Duodenal mucosa (tissue), 2 donors: ENCODE measurements at regions not wholly inside any gene's neighbourhood (a gene's known extent, or its start where the extent isn't known, plus 50 kb on each side); places are given as distances from the start of the nearest gene placed in this dataset.

Experiments used
- H3K27ac ChIP-seq: one replicate; pipeline ENCODE4 v1.7.0; 2013; ENCODE audit warnings: low read depth, low read length
- H3K27me3 ChIP-seq, 2 donors: one replicate each; pipeline ENCODE4 v1.7.0; 2013; ENCODE audit warnings: low read length in 2 of 2, control low read depth in 1 of 2; ENCODE audit not compliant: insufficient read depth in 2 of 2, control insufficient read depth in 1 of 2
- H3K36me3 ChIP-seq, 2 donors: one replicate each; pipeline ENCODE4 v1.7.0; 2013; ENCODE audit warnings: low read length in 2 of 2, control low read depth in 1 of 2; ENCODE audit not compliant: insufficient read depth in 2 of 2, control insufficient read depth in 1 of 2
- H3K4me1 ChIP-seq, 2 donors: one replicate each; pipeline ENCODE4 v1.7.0; 2013; ENCODE audit warnings: low read length in 2 of 2, control low read depth in 1 of 2; ENCODE audit not compliant: insufficient read depth in 2 of 2, control insufficient read depth in 1 of 2
- H3K4me3 ChIP-seq, 2 donors: one replicate each; pipeline ENCODE4 v1.7.0; 2013; ENCODE audit warnings: low read length in 2 of 2, low read depth in 1 of 2
- H3K9ac ChIP-seq, 2 donors: one replicate each; pipeline ENCODE4 v1.7.0; 2013; ENCODE audit warnings: low read length in 2 of 2, low read depth in 1 of 2
- H3K9me3 ChIP-seq, 2 donors: one replicate each; pipeline ENCODE4 v1.7.0; 2013; ENCODE audit warnings: low read length in 2 of 2, control low read depth in 1 of 2; ENCODE audit not compliant: control insufficient read depth in 1 of 2

DNA sequence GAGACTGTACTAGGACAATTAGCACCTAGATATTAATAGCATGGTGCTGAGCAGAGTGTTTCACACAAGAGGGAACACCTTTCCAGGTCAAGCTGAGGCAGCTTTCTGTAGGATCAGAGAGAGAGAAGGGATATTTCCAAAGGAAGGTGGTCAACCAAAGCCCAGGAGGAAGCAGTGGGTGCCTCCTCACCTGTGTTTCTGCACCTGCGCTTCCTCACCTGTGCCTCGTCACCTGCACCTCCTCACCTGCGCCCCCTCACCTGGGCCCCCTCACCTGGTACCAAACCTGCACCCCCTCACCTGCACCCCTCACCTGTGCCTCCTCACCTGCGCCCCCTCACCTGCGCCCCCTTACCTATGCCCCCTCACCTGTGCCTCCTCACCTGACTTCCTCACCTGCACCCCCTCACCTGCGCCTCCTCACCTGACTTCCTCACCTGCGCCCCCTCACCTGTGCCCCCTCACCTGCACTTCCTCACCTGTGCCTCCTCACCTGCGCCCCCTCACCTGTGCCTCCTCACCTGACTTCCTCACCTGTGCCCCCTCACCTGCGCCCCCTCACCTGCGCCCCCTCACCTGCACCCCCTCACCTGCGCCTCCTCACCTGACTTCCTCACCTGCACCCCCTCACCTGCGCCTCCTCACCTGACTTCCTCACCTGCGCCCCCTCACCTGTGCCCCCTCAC lies 67.9 kb downstream of the TTLL2 start:
- Histone ChIP-seq H3K4me1 (peaks cover 2 to 3% of the 10 kb centered on the region in 2 donors), H3K9ac (no peak overlapping the region), H3K9me3 (no peaks in the 10 kb centered on the region), H3K36me3 (no peaks in the 10 kb centered on the region), H3K4me3 (no peak overlapping the region), H3K27me3 (no peaks in the 10 kb centered on the region), H3K27ac (no peak overlapping the region)

- Histone ChIP-seq H3K9ac (no peak overlapping the region), H3K36me3 (no peaks in the 10 kb centered on the region), H3K9me3 (no peaks in the 10 kb centered on the region), H3K4me1 (peaks cover 8 to 10% of the 10 kb centered on the region in 2 donors), H3K27ac (no peak overlapping the region), H3K4me3 (no peak overlapping the region), H3K27me3 (no peaks in the 10 kb centered on the region)
These were observed 68.8 kb downstream of the TTLL2 start for GRCh38 chr6:167393731-167394130.

DNA sequence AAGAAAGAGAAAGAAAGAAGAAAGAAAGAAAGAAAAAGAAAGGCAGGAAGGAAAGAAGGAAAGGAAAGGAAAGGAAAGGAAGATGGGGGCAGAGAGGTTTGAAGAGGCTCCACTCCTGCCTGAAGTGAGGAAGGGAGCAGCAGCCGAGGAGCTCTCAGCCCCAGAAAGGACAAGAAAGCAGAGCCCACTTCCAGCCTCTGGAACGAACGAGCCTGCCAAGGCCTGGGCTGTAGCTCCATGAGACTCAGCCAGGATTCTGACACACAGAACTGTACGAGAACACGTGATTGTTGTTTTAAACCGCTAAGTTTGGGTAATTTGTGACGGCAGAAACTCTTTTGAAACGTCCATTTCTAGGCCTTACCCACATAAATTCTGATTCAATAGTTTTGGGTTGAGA lies 69.5 kb downstream of the TTLL2 start:
- H3K4me1 ChIP-seq: peaks cover 8 to 10% of the 10 kb centered on the region in 2 donors

GRCh38 chr6:167394820-167395219 lies 69.9 kb downstream of the TTLL2 start:
- Histone ChIP-seq H3K9ac (no peak overlapping the region), H3K4me1 (peaks cover 8 to 10% of the 10 kb centered on the region in 2 donors), H3K27me3 (no peaks in the 10 kb centered on the region), H3K4me3 (no peak overlapping the region), H3K36me3 (no peaks in the 10 kb centered on the region), H3K27ac (no peak overlapping the region), H3K9me3 (no peaks in the 10 kb centered on the region)

More for the DNA sequence above, 69.5 kb downstream of the TTLL2 start:
- H3K9me3 ChIP-seq: no peaks in the 10 kb centered on the region
- H3K9ac ChIP-seq: no peak overlapping the region
- no peak overlapping the region for H3K4me3 ChIP-seq
- no peak overlapping the region for H3K27ac ChIP-seq
- no peaks in the 10 kb centered on the region for H3K27me3 ChIP-seq
- no peaks in the 10 kb centered on the region for H3K36me3 ChIP-seq

DNA sequence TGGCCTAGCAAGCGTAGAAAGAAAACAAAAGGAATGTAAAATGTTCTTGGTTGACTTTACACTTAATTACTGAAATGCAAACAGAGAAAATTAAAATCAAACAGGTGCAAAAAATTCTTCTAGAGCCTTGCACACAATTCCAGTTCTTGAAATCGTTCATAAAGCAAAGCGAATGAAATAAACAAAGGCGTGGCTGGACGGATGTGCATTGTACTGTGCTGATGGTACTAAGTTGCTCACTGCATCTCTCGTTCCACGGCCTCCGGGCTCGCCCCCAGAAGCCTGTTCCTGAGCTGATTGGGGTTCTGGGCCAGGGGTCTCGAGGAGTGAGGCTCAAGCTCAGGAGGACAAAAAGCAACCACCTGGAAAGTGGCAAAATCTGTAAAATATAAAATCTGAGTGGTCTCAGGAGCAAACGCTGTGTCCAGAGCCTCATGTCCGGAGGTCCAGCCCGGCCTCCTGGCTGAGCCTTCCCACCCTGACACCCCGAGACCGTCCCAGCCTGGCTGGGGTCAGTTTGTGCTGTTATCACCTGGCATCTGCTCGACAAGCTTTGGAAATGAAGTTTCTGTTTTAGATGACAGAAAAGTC lies 71.3 kb downstream of the TTLL2 start:
- Histone ChIP-seq H3K36me3 (no peaks in the 10 kb centered on the region), H3K4me1 (peaks cover 9 to 10% of the 10 kb centered on the region in 2 donors), H3K9me3 (no peaks in the 10 kb centered on the region), H3K4me3 (no peak overlapping the region), H3K27me3 (no peaks in the 10 kb centered on the region), H3K27ac (no peak overlapping the region), H3K9ac (no peak overlapping the region)

- Histone ChIP-seq H3K9me3 (no peaks in the 10 kb centered on the region), H3K36me3 (no peaks in the 10 kb centered on the region), H3K4me1 (peaks cover 10 to 12% of the 10 kb centered on the region in 2 donors), H3K9ac (no peak overlapping the region), H3K27me3 (no peaks in the 10 kb centered on the region), H3K27ac (no peak overlapping the region), H3K4me3 (no peak overlapping the region)
These were observed 72.0 kb downstream of the TTLL2 start for GRCh38 chr6:167396659-167397490.

DNA sequence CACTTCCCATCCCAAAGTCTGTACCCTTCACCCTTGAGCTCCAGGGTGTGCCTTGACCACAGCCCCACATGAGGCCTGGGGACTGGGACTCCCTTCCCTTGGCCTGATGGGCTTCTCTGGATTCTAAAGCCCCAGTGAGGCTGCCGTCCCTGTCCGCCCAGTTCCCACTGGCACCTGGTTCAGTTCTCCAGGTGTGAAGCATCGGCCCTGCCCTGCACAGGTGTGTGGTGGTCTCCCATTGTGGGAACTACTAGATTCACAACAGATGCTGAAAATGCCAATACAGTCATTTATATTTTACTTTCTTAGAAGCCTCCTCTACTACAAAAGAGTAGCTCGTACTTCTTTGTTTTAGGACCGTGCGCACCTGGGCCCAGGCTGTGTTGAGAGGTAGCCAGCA lies 72.8 kb downstream of the TTLL2 start:
- no peak overlapping the region for H3K4me3 ChIP-seq

GRCh38 chr6:167398214-167399050 lies 73.5 kb downstream of the TTLL2 start:
- H3K27me3 ChIP-seq: no peaks in the 10 kb centered on the region
- no peaks in the 10 kb centered on the region for H3K9me3 ChIP-seq
- peaks cover 10 to 12% of the 10 kb centered on the region in 2 donors for H3K4me1 ChIP-seq
- H3K27ac ChIP-seq: no peak overlapping the region
- no peaks in the 10 kb centered on the region for H3K36me3 ChIP-seq
- no peak overlapping the region for H3K4me3 ChIP-seq
- H3K9ac ChIP-seq: no peak overlapping the region

More for the DNA sequence above, 72.8 kb downstream of the TTLL2 start:
- Histone ChIP-seq H3K27ac (no peak overlapping the region), H3K36me3 (no peaks in the 10 kb centered on the region), H3K4me1 (peaks cover 10 to 12% of the 10 kb centered on the region in 2 donors), H3K9ac (no peak overlapping the region), H3K27me3 (no peaks in the 10 kb centered on the region), H3K9me3 (no peaks in the 10 kb centered on the region)

GRCh38 chr6:167399051-167399387 lies 74.1 kb downstream of the TTLL2 start:
- Histone ChIP-seq H3K9me3 (no peaks in the 10 kb centered on the region), H3K36me3 (no peaks in the 10 kb centered on the region), H3K27ac (no peak overlapping the region), H3K27me3 (no peaks in the 10 kb centered on the region), H3K4me1 (peaks cover 10 to 12% of the 10 kb centered on the region in 2 donors), H3K9ac (no peak overlapping the region), H3K4me3 (no peak overlapping the region)
